ENCODE measurements at regions not wholly inside any gene's neighbourhood (a gene's known extent, or its start where the extent isn't known, plus 50 kb on each side); places are given as distances from the start of the nearest gene placed in this dataset.

GRCh38 chr11:36945384-36945783, 347.3 kb upstream of the RAG2 start:
- no peak for DNase-seq (ENCODE audit: extremely low spot score)
- TF ChIP-seq FOXA1 (IDR thresholded peaks at IDR 0.05) (no peak), BHLHE40 (IDR thresholded peaks at IDR 0.05; ENCODE audit: borderline replicate concordance) (no peak), CTBP1 (IDR thresholded peaks at IDR 0.05; ENCODE audit: borderline replicate concordance) (no peak), FOXK2 (IDR thresholded peaks at IDR 0.05) (no peak), SP1 (IDR thresholded peaks at IDR 0.05) (no peak), ZNF384 (IDR thresholded peaks at IDR 0.05) (no peak), L3MBTL2 (conservative IDR thresholded peaks at IDR 0.05) (no peak), NFRKB (IDR thresholded peaks at IDR 0.05) (no peak), ELF4 (IDR thresholded peaks at IDR 0.05) (no peak), FOXM1 (IDR thresholded peaks at IDR 0.05; ENCODE audit: borderline replicate concordance) (no peak), HDGF (IDR thresholded peaks at IDR 0.05; ENCODE audit: borderline replicate concordance) (no peak), SUZ12 (IDR thresholded peaks at IDR 0.05) (no peak), TARDBP (IDR thresholded peaks at IDR 0.05) (no peak), LEF1 (IDR thresholded peaks at IDR 0.05; ENCODE audit: borderline replicate concordance) (no peak), ARNT (IDR thresholded peaks at IDR 0.05) (no peak), PKNOX1 (IDR thresholded peaks at IDR 0.05) (no peak)
- ChIA-PET CTCF (no interaction called here), POLR2A (no interaction called here)

GRCh38 chr11:36933481-36933880, 335.4 kb upstream of the RAG2 start:
- CTCF ChIA-PET: no interaction called here
- no peak for DNase-seq (ENCODE audit: extremely low spot score)
- POLR2A ChIA-PET: no interaction called here
- no peak for TF ChIP-seq FOXM1 (IDR thresholded peaks at IDR 0.05; ENCODE audit: borderline replicate concordance)
- TF ChIP-seq ARNT (IDR thresholded peaks at IDR 0.05): no peak
- no peak for TF ChIP-seq PKNOX1 (IDR thresholded peaks at IDR 0.05)
- TF ChIP-seq BHLHE40 (IDR thresholded peaks at IDR 0.05; ENCODE audit: borderline replicate concordance): no peak
- TF ChIP-seq TARDBP (IDR thresholded peaks at IDR 0.05): no peak
- TF ChIP-seq CTBP1 (IDR thresholded peaks at IDR 0.05; ENCODE audit: borderline replicate concordance): no peak
- no peak for TF ChIP-seq FOXK2 (IDR thresholded peaks at IDR 0.05)
- no peak for TF ChIP-seq LEF1 (IDR thresholded peaks at IDR 0.05; ENCODE audit: borderline replicate concordance)
- TF ChIP-seq FOXA1 (IDR thresholded peaks at IDR 0.05): no peak
- TF ChIP-seq HDGF (IDR thresholded peaks at IDR 0.05; ENCODE audit: borderline replicate concordance): no peak

GRCh38 chr11:36931139-36931538, 333.1 kb upstream of the RAG2 start:
- ChIA-PET POLR2A (no interaction called here), CTCF (no interaction called here)
- TF ChIP-seq ELF4 (IDR thresholded peaks at IDR 0.05) (no peak), SUZ12 (IDR thresholded peaks at IDR 0.05) (no peak), SP1 (IDR thresholded peaks at IDR 0.05) (no peak), L3MBTL2 (conservative IDR thresholded peaks at IDR 0.05) (no peak), BHLHE40 (IDR thresholded peaks at IDR 0.05; ENCODE audit: borderline replicate concordance) (no peak), FOXA1 (IDR thresholded peaks at IDR 0.05) (no peak), ARNT (IDR thresholded peaks at IDR 0.05) (no peak), CTBP1 (IDR thresholded peaks at IDR 0.05; ENCODE audit: borderline replicate concordance) (no peak), TARDBP (IDR thresholded peaks at IDR 0.05) (no peak), PKNOX1 (IDR thresholded peaks at IDR 0.05) (no peak), NFRKB (IDR thresholded peaks at IDR 0.05) (no peak), ZNF384 (IDR thresholded peaks at IDR 0.05) (no peak), HDGF (IDR thresholded peaks at IDR 0.05; ENCODE audit: borderline replicate concordance) (no peak)
- DNase-seq (ENCODE audit: extremely low spot score): no peak

- TF ChIP-seq FOXK2 (IDR thresholded peaks at IDR 0.05) (no peak), LEF1 (IDR thresholded peaks at IDR 0.05; ENCODE audit: borderline replicate concordance) (no peak), ARNT (IDR thresholded peaks at IDR 0.05) (no peak), TARDBP (IDR thresholded peaks at IDR 0.05) (no peak)
- CTCF ChIA-PET: no interaction called here
- POLR2A ChIA-PET: no interaction called here
- DNase-seq (ENCODE audit: extremely low spot score): no peak
Measured at GRCh38 chr11:36930256-36930655, 332.2 kb upstream of the RAG2 start.

GRCh38 chr11:36929401-36929800, 331.4 kb upstream of the RAG2 start:
- ChIA-PET CTCF (no interaction called here), POLR2A (no interaction called here)
- no peak for TF ChIP-seq FOXM1 (IDR thresholded peaks at IDR 0.05; ENCODE audit: borderline replicate concordance)
- no peak for TF ChIP-seq TARDBP (IDR thresholded peaks at IDR 0.05)
- no peak for TF ChIP-seq FOXA1 (IDR thresholded peaks at IDR 0.05)
- DNase-seq (ENCODE audit: extremely low spot score): no peak

GRCh38 chr11:36928621-36929020, 330.6 kb upstream of the RAG2 start:
- ChIA-PET POLR2A (no interaction called here), CTCF (no interaction called here)
- no peak for DNase-seq (ENCODE audit: extremely low spot score)
- TF ChIP-seq NFRKB (IDR thresholded peaks at IDR 0.05) (no peak), HDGF (IDR thresholded peaks at IDR 0.05; ENCODE audit: borderline replicate concordance) (no peak), ZNF384 (IDR thresholded peaks at IDR 0.05) (no peak), SUZ12 (IDR thresholded peaks at IDR 0.05) (no peak), ELF4 (IDR thresholded peaks at IDR 0.05) (no peak), PKNOX1 (IDR thresholded peaks at IDR 0.05) (no peak), SP1 (IDR thresholded peaks at IDR 0.05) (no peak), ARNT (IDR thresholded peaks at IDR 0.05) (no peak), CTBP1 (IDR thresholded peaks at IDR 0.05; ENCODE audit: borderline replicate concordance) (no peak)
